LNCaP clone FGC (cell line): ENCODE measurements at regions not wholly inside any gene's neighbourhood (a gene's known extent, or its start where the extent isn't known, plus 50 kb on each side); places are given as distances from the start of the nearest gene placed in this dataset.
"Not testable (repeated sequence)": the region's sequence is repeated elsewhere in the genome, so short reads cannot be mapped to it uniquely, and the experiment has no call there.

Source experiments
- DNase-seq: peaks from one replicate; pipeline ENCODE4 v3.0.0-alpha.2; 2011; ENCODE audit warnings: low read depth
- H3K4me3 ChIP-seq: 2 replicates; pipeline ENCODE4 v1.5.1; 2011; ENCODE audit warnings: mild to moderate bottlenecking, low read depth, low read length, control low read depth
- TF ChIP-seq, protein P1 (sequence below): IDR thresholded peaks from 2 replicates; pipeline ENCODE4 v1.5.1; 2012; ENCODE audit warnings: mild to moderate bottlenecking; ENCODE audit not compliant: control insufficient read depth, insufficient read depth; ENCODE audit errors: extremely low read depth

GRCh38 chr5:68070591-68071281 lies 144.8 kb upstream of the PIK3R1 start:
- TF ChIP-seq, protein P1, sequence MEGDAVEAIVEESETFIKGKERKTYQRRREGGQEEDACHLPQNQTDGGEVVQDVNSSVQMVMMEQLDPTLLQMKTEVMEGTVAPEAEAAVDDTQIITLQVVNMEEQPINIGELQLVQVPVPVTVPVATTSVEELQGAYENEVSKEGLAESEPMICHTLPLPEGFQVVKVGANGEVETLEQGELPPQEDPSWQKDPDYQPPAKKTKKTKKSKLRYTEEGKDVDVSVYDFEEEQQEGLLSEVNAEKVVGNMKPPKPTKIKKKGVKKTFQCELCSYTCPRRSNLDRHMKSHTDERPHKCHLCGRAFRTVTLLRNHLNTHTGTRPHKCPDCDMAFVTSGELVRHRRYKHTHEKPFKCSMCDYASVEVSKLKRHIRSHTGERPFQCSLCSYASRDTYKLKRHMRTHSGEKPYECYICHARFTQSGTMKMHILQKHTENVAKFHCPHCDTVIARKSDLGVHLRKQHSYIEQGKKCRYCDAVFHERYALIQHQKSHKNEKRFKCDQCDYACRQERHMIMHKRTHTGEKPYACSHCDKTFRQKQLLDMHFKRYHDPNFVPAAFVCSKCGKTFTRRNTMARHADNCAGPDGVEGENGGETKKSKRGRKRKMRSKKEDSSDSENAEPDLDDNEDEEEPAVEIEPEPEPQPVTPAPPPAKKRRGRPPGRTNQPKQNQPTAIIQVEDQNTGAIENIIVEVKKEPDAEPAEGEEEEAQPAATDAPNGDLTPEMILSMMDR: no peak
- H3K4me3 ChIP-seq: no peak overlapping the region
- DNase-seq: no peak

DNA sequence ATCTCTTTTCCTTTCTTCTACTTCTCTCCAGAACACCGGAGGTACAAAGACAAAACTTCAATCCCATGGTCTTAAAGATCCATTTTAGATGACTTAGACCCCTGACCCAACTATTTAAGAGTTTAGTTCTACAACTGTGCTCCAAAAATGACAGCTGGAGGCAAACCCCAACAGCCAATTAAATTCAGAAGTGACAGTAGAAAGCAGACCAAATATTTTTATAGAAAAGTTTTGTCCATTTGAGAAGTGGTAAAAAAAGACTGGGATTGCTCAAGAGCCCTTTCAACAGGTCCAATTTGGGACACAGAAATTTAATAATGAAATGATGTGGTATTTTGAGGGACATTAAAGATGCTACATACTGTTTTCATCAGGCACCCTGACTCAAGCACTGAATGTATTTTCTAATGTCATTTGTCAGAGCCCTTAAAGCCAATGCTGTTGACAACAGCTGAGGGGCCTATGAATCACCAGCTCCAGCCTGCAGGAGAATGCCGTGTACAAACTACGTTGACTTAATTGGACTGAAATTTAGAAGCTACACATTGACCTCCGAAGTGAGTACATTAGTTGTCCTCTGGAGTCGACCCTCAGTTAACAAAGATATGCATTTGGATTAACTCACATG lies 147.5 kb upstream of the PIK3R1 start:
- DNase-seq: no peak
- TF ChIP-seq, protein P1: no peak
- no peak overlapping the region for H3K4me3 ChIP-seq

- TF ChIP-seq, protein P1: no peak
- no peak overlapping the region for H3K4me3 ChIP-seq
- no peak for DNase-seq
Observed at GRCh38 chr5:68067291-68067690, 148.3 kb upstream of the PIK3R1 start.

GRCh38 chr5:68066277-68066955 lies 149.1 kb upstream of the PIK3R1 start:
- TF ChIP-seq, protein P1: no peak
- H3K4me3 ChIP-seq: no peak overlapping the region
- DNase-seq: no peak

DNA sequence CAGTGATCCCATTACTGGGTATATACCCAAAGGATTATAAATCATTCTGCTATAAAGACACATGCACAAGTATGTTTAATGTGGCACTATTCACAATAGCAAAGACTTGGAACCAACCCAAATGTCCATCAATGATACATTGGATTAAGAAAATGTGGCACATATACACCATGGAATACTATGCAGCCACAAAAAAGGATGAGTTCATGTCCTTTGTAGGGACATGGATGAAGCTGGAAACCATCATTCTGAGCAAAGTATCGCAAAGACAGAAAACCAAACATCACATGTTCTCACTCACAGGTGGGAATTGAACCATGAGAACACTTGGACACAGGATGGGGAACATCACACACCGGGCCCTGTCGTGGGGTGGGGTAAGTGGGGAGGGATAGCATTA lies 150.2 kb upstream of the PIK3R1 start:
- not testable (repeated sequence) for H3K4me3 ChIP-seq

DNA sequence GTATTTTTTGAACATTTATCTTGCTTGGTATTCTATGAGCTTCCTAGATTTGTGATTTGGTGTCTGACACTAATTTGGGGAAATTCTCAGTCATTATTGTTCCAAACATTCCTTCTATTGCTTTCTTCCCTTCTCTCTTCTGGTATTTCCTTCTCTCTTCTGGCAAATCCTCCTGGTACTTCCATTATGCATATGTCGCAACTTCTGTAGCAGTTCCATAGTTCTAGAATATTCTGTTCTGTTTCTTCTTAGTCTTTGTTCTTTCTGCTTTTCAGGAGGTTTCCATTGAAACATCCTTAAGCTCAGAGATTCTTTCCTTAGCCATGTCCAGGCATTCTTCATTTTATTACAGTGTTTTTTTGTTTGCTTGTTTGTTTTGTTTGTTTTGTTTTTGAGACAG lies 155.2 kb upstream of the PIK3R1 start:
- no peak for DNase-seq
- TF ChIP-seq, protein P1: no peak
- no peak overlapping the region for H3K4me3 ChIP-seq

More for the DNA sequence above, 150.2 kb upstream of the PIK3R1 start:
- DNase-seq: not testable (repeated sequence)

DNA sequence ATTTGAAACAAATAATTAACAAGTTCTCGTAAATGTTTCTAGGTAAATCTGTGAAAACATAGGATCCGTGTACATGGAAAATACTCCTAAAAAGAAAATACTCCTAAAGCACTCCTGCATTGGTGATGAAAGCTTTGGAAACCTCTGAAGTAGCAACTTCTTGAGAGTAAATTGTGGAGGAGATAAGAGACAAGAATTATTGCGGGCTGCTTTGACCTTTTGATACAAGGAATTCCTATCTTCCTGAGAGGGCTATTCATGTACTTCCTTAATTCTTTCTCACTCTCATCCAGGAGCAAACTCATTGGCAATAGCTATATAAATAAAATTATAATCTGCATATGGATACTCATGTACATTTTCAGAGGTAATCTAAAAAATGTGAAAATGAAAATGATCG lies 158.4 kb upstream of the PIK3R1 start:
- DNase-seq: no peak
- no peak overlapping the region for H3K4me3 ChIP-seq
- TF ChIP-seq, protein P1: no peak
